Mucosa of gallbladder (tissue), 1 donor: ENCODE measurements at regions not wholly inside any gene's neighbourhood (a gene's known extent, or its start where the extent isn't known, plus 50 kb on each side); places are given as distances from the start of the nearest gene placed in this dataset.

Experiments
- DNase-seq: peaks from one replicate; pipeline ENCODE4 v3.0.0-alpha.2; 2020; ENCODE audit warnings: low spot score
- donor health status: DM: no; HTN: no; CAD: no.

GRCh38 chr17:36864827-36865430 is 72.3 kb upstream of the LHX1 start:
- DNase-seq = no peak

- DNase-seq = no peak
Observed at GRCh38 chr17:36867716-36868341, 69.4 kb upstream of the LHX1 start.

DNA sequence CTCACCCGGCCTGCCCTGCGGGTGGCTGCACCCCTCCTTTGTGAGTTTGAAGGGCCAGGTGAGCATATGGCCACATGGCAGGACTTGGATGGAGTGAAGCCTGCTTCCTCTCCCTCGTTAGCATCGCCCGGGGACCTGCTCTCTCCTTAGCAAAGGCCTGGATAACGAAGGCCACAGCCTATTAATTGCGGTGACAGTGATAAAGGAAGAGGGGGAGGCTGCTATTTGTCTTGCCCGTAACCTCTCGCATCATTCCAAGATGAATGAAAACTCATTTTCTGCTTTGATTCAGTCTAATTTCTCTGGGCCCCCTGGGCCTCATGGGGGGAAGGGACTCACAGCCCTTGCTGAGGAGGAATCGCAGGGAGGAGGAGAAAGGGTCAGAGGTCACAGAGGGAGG is 68.5 kb upstream of the LHX1 start:
- no peak for DNase-seq

DNA sequence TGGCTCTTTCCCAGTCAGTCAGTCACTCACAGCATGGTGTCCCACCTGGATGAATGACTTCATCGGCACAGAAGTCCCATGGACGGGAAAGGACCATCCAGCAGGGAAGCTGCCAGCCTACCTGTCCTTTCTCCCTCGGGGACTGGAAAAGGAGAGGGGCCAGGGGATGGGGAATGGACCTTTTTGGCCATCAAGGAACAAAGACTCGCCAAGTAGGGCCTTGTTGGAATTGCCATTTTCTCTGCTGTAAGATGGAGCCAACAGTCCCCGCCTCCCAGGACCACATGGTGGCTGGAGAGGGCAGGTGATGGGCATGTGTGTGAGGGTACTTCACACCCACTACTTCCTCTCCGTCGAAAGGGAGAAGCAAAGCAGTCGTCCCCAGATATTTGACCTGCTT is 67.8 kb upstream of the LHX1 start:
- DNase-seq = no peak

DNA sequence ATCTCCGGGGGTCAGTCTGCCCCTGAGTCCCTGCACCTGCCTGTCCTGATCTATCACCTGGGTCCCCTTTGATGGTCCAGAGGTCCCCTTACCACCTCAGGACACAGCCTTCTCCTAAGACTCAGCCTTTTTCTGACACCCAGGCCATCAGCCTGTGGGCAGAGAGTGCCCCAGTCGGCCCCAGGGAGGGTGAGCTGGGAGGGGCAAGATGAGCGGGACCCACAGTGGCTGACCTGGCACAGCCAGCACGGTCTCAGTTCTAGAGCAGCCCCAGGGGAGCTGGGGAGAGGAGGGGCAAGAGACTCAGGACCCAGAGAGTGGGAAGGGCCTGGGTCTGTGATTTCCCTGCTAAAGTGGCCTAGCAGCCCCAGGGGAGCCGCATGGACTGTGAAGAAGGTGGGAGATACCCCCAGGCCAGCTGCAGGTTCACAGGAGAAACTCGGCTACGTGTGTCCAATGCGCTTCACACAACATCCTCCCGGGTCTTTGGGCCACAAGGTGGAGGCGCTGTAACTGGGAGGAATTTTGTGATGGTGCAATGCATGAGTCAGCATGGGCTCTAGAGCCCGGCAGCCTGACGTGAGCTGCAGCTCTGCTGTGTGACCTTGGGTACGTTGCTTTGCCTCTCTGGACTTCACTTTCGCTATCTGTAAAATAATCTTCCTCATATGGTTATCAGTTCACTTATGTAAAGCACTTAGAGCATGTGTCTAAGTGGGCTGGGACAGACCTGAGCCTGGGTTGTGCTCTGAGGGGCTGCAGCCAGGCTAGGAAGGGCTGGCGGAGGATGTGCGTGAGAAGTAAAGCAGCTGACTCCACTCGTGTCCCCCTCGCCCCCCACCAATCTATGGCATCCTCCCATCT is 67.2 kb upstream of the LHX1 start:
- DNase-seq = no peak

DNA sequence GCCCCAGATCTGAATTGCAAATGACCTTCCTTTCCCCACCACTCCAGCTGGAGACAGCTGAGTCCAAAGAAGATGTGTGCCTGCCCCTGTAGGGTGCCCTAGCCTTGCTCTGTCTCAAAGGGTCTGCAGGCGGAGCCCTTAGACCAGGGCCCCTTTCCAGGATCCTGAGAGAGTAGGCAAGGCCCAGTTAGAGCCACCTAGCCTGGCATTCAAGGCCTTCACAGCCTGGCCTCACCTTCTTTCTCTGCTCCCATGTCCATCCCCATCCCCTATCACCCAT is 66.6 kb upstream of the LHX1 start:
- no peak for DNase-seq

DNA sequence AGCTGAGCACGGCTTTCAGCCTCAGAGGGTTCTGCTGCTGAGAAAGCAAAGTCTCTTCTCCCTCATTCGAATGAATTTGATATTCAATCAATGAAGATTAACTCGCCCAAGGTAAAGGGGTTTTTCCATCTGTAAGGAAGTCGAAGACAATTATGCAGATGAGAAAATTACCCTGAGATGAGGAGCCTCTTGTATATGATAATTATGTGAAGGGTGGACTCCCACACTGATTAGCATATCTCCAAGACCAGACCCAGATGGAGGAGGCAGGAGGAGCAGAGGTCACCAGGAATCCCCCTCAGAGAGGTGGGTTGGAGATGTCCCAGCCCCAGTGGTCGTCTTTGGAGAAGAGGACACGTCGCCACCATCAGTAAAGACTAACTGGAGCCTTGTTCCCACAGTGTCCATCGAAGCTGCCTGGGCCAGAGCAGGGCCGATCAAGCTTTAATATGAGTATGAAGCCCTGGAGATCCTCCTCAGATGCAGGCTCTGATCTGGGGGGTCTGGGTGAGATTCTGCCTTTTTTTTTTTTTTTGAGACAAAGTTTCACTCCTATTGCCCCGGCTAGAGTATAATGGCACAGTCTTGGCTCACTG is 61.5 kb upstream of the LHX1 start:
- no peak for DNase-seq

DNA sequence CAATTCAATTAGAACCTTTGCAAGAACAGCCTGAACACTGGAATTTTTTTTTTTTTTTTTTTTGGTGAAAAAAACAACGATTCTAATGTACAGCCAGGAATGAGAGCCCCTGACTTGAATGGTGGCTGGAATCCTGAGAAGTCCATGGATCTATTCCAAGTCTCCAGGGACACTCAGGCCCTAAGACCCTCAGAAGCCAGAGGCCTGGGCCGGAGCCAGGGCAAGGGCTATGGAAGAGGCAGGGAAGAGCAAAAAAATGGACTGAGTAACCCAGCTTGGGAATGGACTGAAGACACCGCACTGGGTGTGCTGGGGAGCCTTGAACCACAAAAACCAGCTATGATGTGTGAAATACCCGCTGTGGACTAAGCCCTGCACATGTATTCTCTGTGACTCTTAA is 60.3 kb upstream of the LHX1 start:
- no peak for DNase-seq

- no peak for DNase-seq
Observed at GRCh38 chr17:36877771-36878170, 59.5 kb upstream of the LHX1 start.

DNA sequence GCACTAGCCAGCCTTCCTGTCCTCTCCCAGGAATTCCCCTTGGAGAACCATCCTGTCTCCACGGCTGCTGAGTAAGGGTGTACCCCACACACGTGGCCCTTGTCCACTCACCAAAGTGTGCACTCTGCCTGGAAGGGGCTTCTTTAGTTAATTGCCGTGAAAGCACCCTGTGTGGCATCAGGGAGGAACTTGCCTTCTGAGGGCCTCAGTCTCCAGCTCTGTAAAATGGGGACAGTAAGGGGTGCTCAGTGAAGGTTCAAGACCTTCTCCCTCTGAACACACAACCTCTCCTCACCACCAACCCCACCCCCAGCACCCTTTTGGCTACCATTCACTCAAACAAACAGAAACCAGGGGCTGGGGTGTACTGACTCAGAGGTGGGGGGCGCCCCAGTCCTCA is 59.1 kb upstream of the LHX1 start:
- no peak for DNase-seq

GRCh38 chr17:36879027-36879426 is 58.2 kb upstream of the LHX1 start:
- no peak for DNase-seq

DNA sequence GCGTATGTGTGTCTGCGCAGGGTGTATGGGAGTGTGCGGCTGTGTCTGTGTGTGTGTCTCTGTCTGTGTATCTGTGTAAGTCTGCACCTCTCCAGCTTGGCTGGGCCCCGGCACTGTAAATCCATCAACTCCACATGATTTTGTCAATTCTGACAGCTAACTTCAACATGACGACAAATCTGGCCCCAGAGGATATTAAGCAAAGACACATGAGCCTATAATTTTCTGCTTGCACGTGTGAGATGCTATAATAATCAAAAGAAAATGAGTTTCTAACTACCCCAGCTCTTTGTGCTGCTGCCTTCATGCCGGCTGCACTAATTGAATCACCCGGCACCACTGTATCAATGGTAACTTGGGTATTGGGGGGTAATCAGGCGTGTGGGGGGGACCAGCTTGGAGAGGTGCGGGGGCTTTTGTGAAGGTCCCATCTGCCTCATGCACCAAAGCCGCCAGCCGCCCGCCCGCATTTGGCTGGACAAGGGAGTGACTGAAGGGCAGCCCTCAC is 57.6 kb upstream of the LHX1 start:
- no peak for DNase-seq

GRCh38 chr17:36880268-36880905 is 56.9 kb upstream of the LHX1 start:
- DNase-seq = no peak

DNA sequence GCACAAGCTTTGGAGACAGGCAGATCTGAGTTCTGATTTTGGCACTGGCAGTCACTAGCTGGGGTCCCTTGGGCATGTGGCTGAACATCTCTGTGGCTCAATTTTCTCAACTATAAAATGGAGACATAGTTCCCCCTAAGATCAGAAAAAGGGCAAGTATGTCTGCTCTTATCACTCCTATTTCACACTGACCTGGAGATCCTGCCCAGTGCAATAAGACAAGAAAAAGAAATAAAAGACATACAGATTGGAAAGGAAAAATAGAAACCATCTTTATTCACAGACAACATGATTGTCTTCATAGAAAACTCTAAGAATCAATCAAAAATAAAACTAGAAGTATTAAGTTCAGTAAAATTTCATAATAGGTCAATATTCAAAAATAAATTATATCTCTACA is 56.0 kb upstream of the LHX1 start:
- DNase-seq = no peak

DNA sequence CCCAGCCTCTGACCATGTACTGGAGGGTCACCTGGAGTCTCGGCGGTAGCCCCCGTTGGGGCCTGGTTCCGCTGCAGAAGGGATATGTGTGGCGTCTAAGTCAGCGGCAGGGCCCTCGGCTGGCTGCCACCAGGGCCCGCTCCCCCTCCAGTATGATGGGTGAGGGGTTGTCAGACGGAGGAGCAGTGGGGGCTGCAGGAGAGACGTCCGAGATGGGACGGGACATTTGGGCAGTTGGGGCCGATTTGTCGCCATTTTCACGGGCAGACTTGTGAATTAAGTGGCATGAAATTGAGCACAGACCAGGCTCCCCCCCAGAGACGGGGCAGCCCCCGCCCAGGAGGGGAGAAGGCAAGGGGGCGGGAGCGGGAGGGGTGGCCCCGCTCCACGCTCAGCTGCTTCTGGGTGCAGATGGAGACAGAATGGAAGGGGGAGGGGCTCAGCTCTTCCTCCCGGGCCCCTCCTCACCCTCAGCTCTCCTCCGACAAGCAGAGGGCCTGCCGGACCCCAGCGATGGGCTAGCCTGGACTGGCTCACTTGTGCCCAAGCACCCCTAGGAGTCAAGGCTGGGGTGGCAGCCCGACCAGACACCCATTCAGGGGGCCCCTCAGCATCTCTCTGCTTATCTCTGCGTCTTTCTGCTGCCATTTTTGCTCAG is 52.7 kb upstream of the LHX1 start:
- DNase-seq = no peak

GRCh38 chr17:36885153-36885735 is 52.0 kb upstream of the LHX1 start:
- no peak for DNase-seq

DNA sequence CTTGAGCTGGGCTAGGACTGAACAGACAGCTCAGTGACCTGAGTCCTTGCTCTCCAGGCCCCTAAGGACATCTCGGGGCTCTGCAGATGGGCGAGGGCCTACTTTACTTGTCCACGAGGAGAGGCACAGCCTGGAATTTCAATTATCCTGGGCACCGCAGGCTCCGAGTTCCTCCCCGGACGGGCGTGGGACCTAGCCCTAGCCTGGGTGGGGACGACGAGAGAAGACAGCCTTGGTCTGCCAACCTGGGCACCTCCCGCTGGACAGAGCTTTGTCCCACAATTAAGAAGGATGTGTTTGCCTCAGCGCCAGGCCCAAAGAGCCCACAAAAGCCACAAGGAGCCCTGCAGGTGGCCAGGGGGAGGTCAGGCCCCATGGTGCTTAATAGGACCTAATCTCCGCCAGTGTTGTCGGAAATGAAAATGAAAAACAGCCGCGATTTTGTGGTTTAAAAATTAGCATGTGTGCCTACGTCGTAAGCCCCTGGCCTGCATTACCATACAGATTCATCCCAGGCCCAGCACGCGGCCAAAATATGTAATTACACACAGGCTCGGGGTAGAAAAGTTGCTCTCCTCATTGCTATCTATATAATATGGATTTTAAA is 51.4 kb upstream of the LHX1 start:
- no peak for DNase-seq
